Panc1 (cell line): ENCODE measurements at regions not wholly inside any gene's neighbourhood (a gene's known extent, or its start where the extent isn't known, plus 50 kb on each side); places are given as distances from the start of the nearest gene placed in this dataset.

Experiments used
- ATAC-seq: fragments of 200-7000 bp; cut with Tn5 transposase; 2 replicates; pipeline ENCODE4 v1.9.1; 2020; ENCODE audit warnings: mild to moderate bottlenecking, moderate library complexity
- BruUV-seq: library from RNA; stranded (reverse); fragments of 400-500 nt; replicated peaks from 2 replicates; lab custom pipeline; 2021; lab: Mats Ljungman, UMichigan
- CTCF ChIA-PET: fragments of 300-600 bp; sonication (Branson Sonifier 250); formaldehyde crosslinking; loops from one replicate; lab custom pipeline; 2022; ENCODE audit warnings: antibody characterized with exemption; lab: Charles Lee
- POLR2A ChIA-PET: fragments of 300-600 bp; sonication (Branson Sonifier 250); formaldehyde crosslinking; loops from one replicate; lab custom pipeline; 2022; ENCODE audit warnings: antibody characterized with exemption; lab: Charles Lee
- DNase-seq: peaks from one replicate; pipeline ENCODE4 v3.0.0-alpha.2; 2010; ENCODE audit warnings: low read depth, low spot score
- H3K27ac ChIP-seq: 2 replicates; pipeline ENCODE4 v1.5.1; 2011; ENCODE audit warnings: mild to moderate bottlenecking, low read length, inconsistent platforms
- H3K27me3 ChIP-seq: fragments of 200-500 bp; sonication (Bioruptor generic); 2 replicates; pipeline ENCODE4 v1.6.0; 2014; ENCODE audit warnings: low read length, inconsistent platforms; ENCODE audit not compliant: control insufficient read depth, insufficient read depth
- H3K36me3 ChIP-seq: fragments of 200-500 bp; sonication (Bioruptor generic); 2 replicates; pipeline ENCODE4 v1.5.1; 2014; ENCODE audit warnings: inconsistent platforms, mild to moderate bottlenecking, low read length, moderate library complexity; ENCODE audit not compliant: control insufficient read depth, insufficient read depth
- H3K4me1 ChIP-seq: 2 replicates; pipeline ENCODE4 v1.5.1; 2011; ENCODE audit warnings: inconsistent platforms, mild to moderate bottlenecking, low read length, moderate library complexity; ENCODE audit not compliant: control insufficient read depth, insufficient read depth
- H3K4me3 ChIP-seq, 2 experiments: 2 replicates each; pipeline ENCODE4 v1.5.1; 2011 to 2012; ENCODE audit warnings: low read depth in 2 of 2, low read length in 2 of 2, mild to moderate bottlenecking in 2 of 2, inconsistent platforms in 1 of 2, moderate library complexity in 1 of 2
- H3K9me3 ChIP-seq: fragments of 200-500 bp; sonication (Bioruptor generic); 2 replicates; pipeline ENCODE4 v1.5.1; 2014; ENCODE audit warnings: low read depth, mild to moderate bottlenecking, inconsistent platforms, low read length, moderate library complexity; ENCODE audit not compliant: control insufficient read depth, insufficient read depth
- POLR2AphosphoS5 ChIP-seq: IDR thresholded peaks from 2 replicates; pipeline ENCODE4 v1.6.1; 2012; ENCODE audit warnings: mild to moderate bottlenecking, low read depth, low read length, moderate library complexity
- SIN3A ChIP-seq: IDR thresholded peaks from 2 replicates; pipeline ENCODE4 v1.6.1; 2012; ENCODE audit warnings: low read depth, mild to moderate bottlenecking, low read length, moderate library complexity, borderline replicate concordance; ENCODE audit not compliant: insufficient read depth
- TCF7L2 ChIP-seq: IDR thresholded peaks from 2 replicates; pipeline ENCODE4 v1.6.1; 2011; ENCODE audit warnings: mild to moderate bottlenecking, low read depth, low read length, inconsistent platforms
- in situ Hi-C: cut with HindIII; loops from 2 replicates; pipeline ENCODE4 v1.10.0; 2016; ENCODE audit warnings: low sequenced_read_pairs, low pct_unique_long_range_greater_than_20kb
- intact Hi-C: fragments of 100-400 bp; cut with micrococcal nuclease; formaldehyde crosslinking; loops from one replicate; pipeline ENCODE4 v1.10.0; 2022; ENCODE audit not compliant: unreplicated experiment
- TF ChIP-seq, protein P1 (sequence below), 2 experiments: IDR thresholded peaks; 2 replicates each; pipeline ENCODE4 v1.6.1; 2011 to 2012; ENCODE audit warnings: low read depth in 2 of 2, control low read depth in 1 of 2, low read length in 1 of 2, mild to moderate bottlenecking in 1 of 2, moderate library complexity in 1 of 2; ENCODE audit not compliant: insufficient read depth in 1 of 2
- TF ChIP-seq, protein P2 (sequence below): fragments of 450-650 bp; IDR thresholded peaks from 2 replicates; pipeline ENCODE4 v1.5.1; 2017; ENCODE audit warnings: mild to moderate bottlenecking

DNA sequence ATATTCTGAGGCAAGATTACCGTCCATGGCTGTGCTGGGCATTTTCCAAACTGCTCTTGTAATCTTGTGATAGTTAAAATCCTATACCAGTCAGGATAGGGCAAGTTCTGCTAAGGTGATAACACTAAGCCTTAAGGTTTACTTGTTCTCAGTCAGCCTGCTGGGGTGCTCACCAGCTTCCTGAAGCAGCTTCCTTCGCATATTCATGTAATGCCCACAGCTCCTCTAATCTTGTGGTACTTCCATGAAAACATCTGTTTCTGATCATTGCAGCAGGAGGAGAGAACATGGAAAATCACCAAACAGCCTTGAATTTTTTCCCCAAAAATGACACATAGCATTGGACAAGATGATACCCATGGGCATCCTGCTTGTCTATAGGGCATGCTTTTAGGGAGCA is 473.2 kb downstream of the MED10 start:
- in situ Hi-C loops (no loop called here), intact Hi-C loops (no loop called here)
- ChIA-PET CTCF (no interaction called here), POLR2A (no interaction called here)
- Histone ChIP-seq H3K4me3 (no peak overlapping the region), H3K27me3 (no peaks in the 10 kb centered on the region), H3K36me3 (no peaks in the 10 kb centered on the region), H3K9me3 (no peaks in the 10 kb centered on the region), H3K27ac (no peak overlapping the region), H3K4me1 (no peaks in the 10 kb centered on the region)
- DNase-seq (no peak), ATAC-seq (no peak)
- no peak for TF ChIP-seq POLR2AphosphoS5
- TF ChIP-seq SIN3A, result no peak
- TF ChIP-seq TCF7L2, result no peak
- TF ChIP-seq, protein P1, sequence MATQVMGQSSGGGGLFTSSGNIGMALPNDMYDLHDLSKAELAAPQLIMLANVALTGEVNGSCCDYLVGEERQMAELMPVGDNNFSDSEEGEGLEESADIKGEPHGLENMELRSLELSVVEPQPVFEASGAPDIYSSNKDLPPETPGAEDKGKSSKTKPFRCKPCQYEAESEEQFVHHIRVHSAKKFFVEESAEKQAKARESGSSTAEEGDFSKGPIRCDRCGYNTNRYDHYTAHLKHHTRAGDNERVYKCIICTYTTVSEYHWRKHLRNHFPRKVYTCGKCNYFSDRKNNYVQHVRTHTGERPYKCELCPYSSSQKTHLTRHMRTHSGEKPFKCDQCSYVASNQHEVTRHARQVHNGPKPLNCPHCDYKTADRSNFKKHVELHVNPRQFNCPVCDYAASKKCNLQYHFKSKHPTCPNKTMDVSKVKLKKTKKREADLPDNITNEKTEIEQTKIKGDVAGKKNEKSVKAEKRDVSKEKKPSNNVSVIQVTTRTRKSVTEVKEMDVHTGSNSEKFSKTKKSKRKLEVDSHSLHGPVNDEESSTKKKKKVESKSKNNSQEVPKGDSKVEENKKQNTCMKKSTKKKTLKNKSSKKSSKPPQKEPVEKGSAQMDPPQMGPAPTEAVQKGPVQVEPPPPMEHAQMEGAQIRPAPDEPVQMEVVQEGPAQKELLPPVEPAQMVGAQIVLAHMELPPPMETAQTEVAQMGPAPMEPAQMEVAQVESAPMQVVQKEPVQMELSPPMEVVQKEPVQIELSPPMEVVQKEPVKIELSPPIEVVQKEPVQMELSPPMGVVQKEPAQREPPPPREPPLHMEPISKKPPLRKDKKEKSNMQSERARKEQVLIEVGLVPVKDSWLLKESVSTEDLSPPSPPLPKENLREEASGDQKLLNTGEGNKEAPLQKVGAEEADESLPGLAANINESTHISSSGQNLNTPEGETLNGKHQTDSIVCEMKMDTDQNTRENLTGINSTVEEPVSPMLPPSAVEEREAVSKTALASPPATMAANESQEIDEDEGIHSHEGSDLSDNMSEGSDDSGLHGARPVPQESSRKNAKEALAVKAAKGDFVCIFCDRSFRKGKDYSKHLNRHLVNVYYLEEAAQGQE (IDR thresholded peaks at IDR 0.05; ENCODE audit: insufficient read depth in 1 of 2, low read depth in 2 of 2, low read length in 1 of 2), result no peak
- TF ChIP-seq, protein P2, sequence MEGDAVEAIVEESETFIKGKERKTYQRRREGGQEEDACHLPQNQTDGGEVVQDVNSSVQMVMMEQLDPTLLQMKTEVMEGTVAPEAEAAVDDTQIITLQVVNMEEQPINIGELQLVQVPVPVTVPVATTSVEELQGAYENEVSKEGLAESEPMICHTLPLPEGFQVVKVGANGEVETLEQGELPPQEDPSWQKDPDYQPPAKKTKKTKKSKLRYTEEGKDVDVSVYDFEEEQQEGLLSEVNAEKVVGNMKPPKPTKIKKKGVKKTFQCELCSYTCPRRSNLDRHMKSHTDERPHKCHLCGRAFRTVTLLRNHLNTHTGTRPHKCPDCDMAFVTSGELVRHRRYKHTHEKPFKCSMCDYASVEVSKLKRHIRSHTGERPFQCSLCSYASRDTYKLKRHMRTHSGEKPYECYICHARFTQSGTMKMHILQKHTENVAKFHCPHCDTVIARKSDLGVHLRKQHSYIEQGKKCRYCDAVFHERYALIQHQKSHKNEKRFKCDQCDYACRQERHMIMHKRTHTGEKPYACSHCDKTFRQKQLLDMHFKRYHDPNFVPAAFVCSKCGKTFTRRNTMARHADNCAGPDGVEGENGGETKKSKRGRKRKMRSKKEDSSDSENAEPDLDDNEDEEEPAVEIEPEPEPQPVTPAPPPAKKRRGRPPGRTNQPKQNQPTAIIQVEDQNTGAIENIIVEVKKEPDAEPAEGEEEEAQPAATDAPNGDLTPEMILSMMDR, result no peak
- no TSS peak for BruUV-seq

DNA sequence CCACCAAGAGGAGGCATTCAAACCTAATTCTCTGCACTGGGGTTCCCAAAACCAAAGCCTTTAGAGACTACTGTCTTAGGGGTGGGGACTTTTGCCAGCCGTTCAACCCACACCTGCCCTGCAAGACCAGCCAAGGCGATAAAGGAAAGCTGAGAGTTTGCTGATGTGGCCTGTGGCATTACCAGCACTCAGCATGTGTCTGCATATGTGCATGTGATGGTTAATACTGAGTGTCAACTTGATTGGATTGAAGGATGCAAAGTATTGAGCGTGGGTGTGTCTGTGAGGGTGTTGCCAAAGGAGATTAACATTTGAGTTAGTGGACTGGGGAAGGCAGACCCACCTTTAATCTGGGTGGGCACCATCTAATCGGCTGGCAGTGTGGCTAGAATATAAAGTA is 474.2 kb downstream of the MED10 start:
- in situ Hi-C loops, result no loop called here

More for the DNA sequence above, 474.2 kb downstream of the MED10 start:
- H3K36me3 ChIP-seq, result no peaks in the 10 kb centered on the region
- H3K27ac ChIP-seq, result no peak overlapping the region
- ATAC-seq (no peak), DNase-seq (no peak)
- no TSS peak for BruUV-seq
- intact Hi-C loops, result no loop called here
- TF ChIP-seq, protein P2, result no peak
- no peak for TF ChIP-seq SIN3A
- TF ChIP-seq POLR2AphosphoS5, result no peak
- TF ChIP-seq TCF7L2, result no peak
- TF ChIP-seq, protein P1 (IDR thresholded peaks at IDR 0.05; ENCODE audit: insufficient read depth in 1 of 2, low read depth in 2 of 2, low read length in 1 of 2), result no peak
- H3K4me3 ChIP-seq, result no peak overlapping the region
- no peaks in the 10 kb centered on the region for H3K27me3 ChIP-seq
- H3K9me3 ChIP-seq, result no peaks in the 10 kb centered on the region
- H3K4me1 ChIP-seq, result no peaks in the 10 kb centered on the region
- CTCF ChIA-PET, result no interaction called here
- POLR2A ChIA-PET, result no interaction called here
